ENCODE measurements at regions not wholly inside any gene's neighbourhood (a gene's known extent, or its start where the extent isn't known, plus 50 kb on each side); places are given as distances from the start of the nearest gene placed in this dataset. TPM values are rescaled to one million over a fixed set of nuclear protein-coding genes. Genes with fewer than 3 reads are reported as not detected.

Small RNA genes lying in the stretch of these regions (small RNA-seq; reads per million reads assigned to genes)
- not detected for gene RN7SL221P
